ENCODE measurements at regions not wholly inside any gene's neighbourhood (a gene's known extent, or its start where the extent isn't known, plus 50 kb on each side); places are given as distances from the start of the nearest gene placed in this dataset.

DNA sequence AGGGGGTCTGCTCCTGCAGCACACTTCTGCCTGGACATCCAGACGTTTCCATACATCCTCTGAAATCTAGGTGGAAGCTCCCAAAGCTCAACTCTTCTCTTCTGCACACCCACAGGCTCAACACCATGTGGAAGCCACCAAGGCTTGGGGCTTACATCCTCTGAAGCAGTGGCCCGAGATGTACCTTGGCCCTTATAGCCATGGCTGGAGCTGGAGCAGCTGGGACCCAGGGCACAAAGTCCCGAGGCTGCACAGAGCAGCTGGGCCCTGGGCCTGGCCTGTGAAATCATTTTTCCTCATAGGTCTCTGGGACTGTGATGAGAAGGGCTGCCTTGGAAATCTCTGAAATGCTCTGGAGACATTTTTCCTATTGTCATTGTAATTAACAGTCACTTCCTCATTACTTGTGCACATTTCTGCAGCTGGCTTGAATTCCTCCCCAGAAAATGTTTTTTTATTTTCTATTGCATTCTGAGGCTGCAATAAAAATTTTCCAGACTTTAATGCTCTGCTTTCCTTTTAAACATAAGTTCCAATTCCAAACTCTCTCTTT, 645.6 kb downstream of the RWDD3 start:
- peaks cover 4% of the 10 kb centered on the region for H3K9me3 Mint-ChIP-seq (ENCODE audit: low read depth, unreplicated experiment)
- no peaks in the 10 kb centered on the region for H3K36me3 Mint-ChIP-seq (ENCODE audit: insufficient read depth, unreplicated experiment)
- H3K27me3 Mint-ChIP-seq (ENCODE audit: unreplicated experiment): no peaks in the 10 kb centered on the region
- no TSS peak for BruUV-seq (replicated peaks)
- DNase-seq: no peak
- intact Hi-C loops (cut with micrococcal nuclease; ENCODE audit: unreplicated experiment): no loop called here
- no peak overlapping the region for H3K27ac Mint-ChIP-seq (ENCODE audit: unreplicated experiment)
- no peak for TF ChIP-seq CTCF (IDR thresholded peaks at IDR 0.05; ENCODE audit: unreplicated experiment)
- H3K4me1 Mint-ChIP-seq (ENCODE audit: low read depth, unreplicated experiment): no peaks in the 10 kb centered on the region
- no peak overlapping the region for H3K4me3 Mint-ChIP-seq (ENCODE audit: low read depth, unreplicated experiment)
- CTCF ChIA-PET: no interaction called here

DNA sequence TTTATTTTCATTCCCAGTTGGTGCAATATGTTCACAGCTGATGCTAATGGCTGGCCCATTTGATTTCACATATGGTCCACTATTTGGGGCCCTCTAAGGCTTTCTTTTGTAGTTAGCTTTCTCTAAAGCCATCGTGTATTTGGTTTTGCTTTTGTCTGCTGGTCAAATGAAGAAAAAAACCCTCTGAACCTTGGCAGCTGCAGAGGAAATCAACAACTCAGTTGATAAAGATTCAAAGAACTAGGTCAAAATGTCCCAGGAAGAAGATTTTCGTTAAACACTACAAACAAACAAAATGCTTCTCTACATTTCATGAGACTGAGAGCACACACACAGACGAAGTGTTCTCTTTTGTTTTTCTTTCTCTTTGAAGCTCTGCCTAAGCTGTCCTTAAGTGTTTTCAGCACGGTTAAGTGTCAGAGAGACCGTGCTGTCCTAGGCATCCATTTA, 655.0 kb downstream of the RWDD3 start:
- no peaks in the 10 kb centered on the region for H3K4me1 Mint-ChIP-seq (ENCODE audit: low read depth, unreplicated experiment)
- no peak overlapping the region for H3K27ac Mint-ChIP-seq (ENCODE audit: unreplicated experiment)
- CTCF ChIA-PET: no interaction called here
- intact Hi-C loops (cut with micrococcal nuclease; ENCODE audit: unreplicated experiment): no loop called here
- no TSS peak for BruUV-seq (replicated peaks)
- H3K36me3 Mint-ChIP-seq (ENCODE audit: insufficient read depth, unreplicated experiment): no peaks in the 10 kb centered on the region
- no peak for DNase-seq
- no peak for TF ChIP-seq CTCF (IDR thresholded peaks at IDR 0.05; ENCODE audit: unreplicated experiment)
- H3K4me3 Mint-ChIP-seq (ENCODE audit: low read depth, unreplicated experiment): no peak overlapping the region
- no peaks in the 10 kb centered on the region for H3K9me3 Mint-ChIP-seq (ENCODE audit: low read depth, unreplicated experiment)
- H3K27me3 Mint-ChIP-seq (ENCODE audit: unreplicated experiment): no peaks in the 10 kb centered on the region

GRCh38 chr1:95889400-95889799, 655.4 kb downstream of the RWDD3 start:
- CTCF ChIA-PET: no interaction called here
- H3K27me3 Mint-ChIP-seq (ENCODE audit: unreplicated experiment): no peaks in the 10 kb centered on the region
- no peak for TF ChIP-seq CTCF (IDR thresholded peaks at IDR 0.05; ENCODE audit: unreplicated experiment)
- intact Hi-C loops (cut with micrococcal nuclease; ENCODE audit: unreplicated experiment): no loop called here
- no peaks in the 10 kb centered on the region for H3K9me3 Mint-ChIP-seq (ENCODE audit: low read depth, unreplicated experiment)
- H3K4me3 Mint-ChIP-seq (ENCODE audit: low read depth, unreplicated experiment): no peak overlapping the region
- H3K27ac Mint-ChIP-seq (ENCODE audit: unreplicated experiment): no peak overlapping the region
- BruUV-seq (replicated peaks): no TSS peak
- no peak for DNase-seq
- H3K4me1 Mint-ChIP-seq (ENCODE audit: low read depth, unreplicated experiment): no peaks in the 10 kb centered on the region
- H3K36me3 Mint-ChIP-seq (ENCODE audit: insufficient read depth, unreplicated experiment): no peaks in the 10 kb centered on the region

DNA sequence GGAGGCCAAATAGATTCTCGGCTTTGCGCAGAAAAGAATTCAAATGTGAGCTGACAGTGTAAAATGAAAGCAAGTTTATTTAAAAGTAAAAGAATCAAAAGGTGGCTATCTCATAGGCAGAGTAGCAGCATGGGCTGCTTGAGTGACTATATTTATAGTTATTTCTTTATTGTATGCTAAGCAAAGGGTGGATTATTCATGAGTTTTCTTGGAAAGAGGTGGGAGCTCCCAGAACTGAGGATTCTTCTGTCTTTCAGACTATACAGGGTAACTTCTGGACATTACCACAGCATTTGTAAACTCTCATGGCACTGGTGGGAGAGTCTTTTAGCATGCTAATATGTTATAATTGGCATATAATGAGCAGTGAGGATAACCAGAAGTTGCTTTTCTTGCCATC, 659.9 kb downstream of the RWDD3 start:
- no peaks in the 10 kb centered on the region for H3K4me1 Mint-ChIP-seq (ENCODE audit: low read depth, unreplicated experiment)
- H3K27me3 Mint-ChIP-seq (ENCODE audit: unreplicated experiment): no peaks in the 10 kb centered on the region
- CTCF ChIA-PET: no interaction called here
- no peaks in the 10 kb centered on the region for H3K9me3 Mint-ChIP-seq (ENCODE audit: low read depth, unreplicated experiment)
- H3K36me3 Mint-ChIP-seq (ENCODE audit: insufficient read depth, unreplicated experiment): no peaks in the 10 kb centered on the region
- no peak overlapping the region for H3K4me3 Mint-ChIP-seq (ENCODE audit: low read depth, unreplicated experiment)
- H3K27ac Mint-ChIP-seq (ENCODE audit: unreplicated experiment): no peak overlapping the region
- intact Hi-C loops (cut with micrococcal nuclease; ENCODE audit: unreplicated experiment): no loop called here
- no peak for TF ChIP-seq CTCF (IDR thresholded peaks at IDR 0.05; ENCODE audit: unreplicated experiment)
- DNase-seq: no peak
- no TSS peak for BruUV-seq (replicated peaks)

All from Calu3 (cell line).